Endothelial cell (in vitro differentiated cells): ENCODE measurements at regions not wholly inside any gene's neighbourhood (a gene's known extent, or its start where the extent isn't known, plus 50 kb on each side); places are given as distances from the start of the nearest gene placed in this dataset.

Source experiments
- DNase-seq: peaks from one replicate; pipeline ENCODE4 v3.0.0; 2021; ENCODE audit warnings: low spot score
- H3K27ac Mint-ChIP-seq: one replicate; pipeline ENCODE4 v1.8.0; 2021; ENCODE audit warnings: mixed read lengths, inconsistent platforms; ENCODE audit not compliant: unreplicated experiment
- H3K27me3 Mint-ChIP-seq: one replicate; pipeline ENCODE4 v1.8.0; 2021; ENCODE audit warnings: mild to moderate bottlenecking, moderate library complexity, mixed read lengths, inconsistent platforms; ENCODE audit not compliant: unreplicated experiment
- H3K36me3 Mint-ChIP-seq: one replicate; pipeline ENCODE4 v1.8.0; 2021; ENCODE audit warnings: mild to moderate bottlenecking, low read depth, mixed read lengths, inconsistent platforms; ENCODE audit not compliant: unreplicated experiment
- H3K4me1 Mint-ChIP-seq: one replicate; pipeline ENCODE4 v1.8.0; 2021; ENCODE audit warnings: mild to moderate bottlenecking, mixed read lengths, inconsistent platforms; ENCODE audit not compliant: unreplicated experiment
- H3K4me3 Mint-ChIP-seq: one replicate; pipeline ENCODE4 v1.8.0; 2021; ENCODE audit warnings: mild to moderate bottlenecking, mixed read lengths, inconsistent platforms; ENCODE audit not compliant: unreplicated experiment
- H3K9me3 Mint-ChIP-seq: one replicate; pipeline ENCODE4 v1.8.0; 2021; ENCODE audit warnings: mixed read lengths, inconsistent platforms; ENCODE audit not compliant: unreplicated experiment
- CTCF ChIP-seq: fragments of 200-600 bp; sonication (generic); IDR thresholded peaks from one replicate; pipeline ENCODE4 v1.5.0; 2021; ENCODE audit warnings: antibody characterized with exemption; ENCODE audit not compliant: unreplicated experiment

- peaks cover 8% of the 10 kb centered on the region for H3K27me3 Mint-ChIP-seq
- H3K27ac Mint-ChIP-seq = no peak overlapping the region
- TF ChIP-seq CTCF = no peak
- H3K9me3 Mint-ChIP-seq = no peaks in the 10 kb centered on the region
- no peak overlapping the region for H3K4me3 Mint-ChIP-seq
- H3K36me3 Mint-ChIP-seq = no peaks in the 10 kb centered on the region
- H3K4me1 Mint-ChIP-seq = peaks cover 11% of the 10 kb centered on the region
- DNase-seq = no peak
Measured at GRCh38 chr5:171648279-171649074, 137.1 kb upstream of the SMIM23 start.

GRCh38 chr5:171649075-171649401 is 136.6 kb upstream of the SMIM23 start:
- no peak for DNase-seq
- Mint-ChIP-seq H3K36me3 (no peaks in the 10 kb centered on the region), H3K27ac (no peak overlapping the region), H3K9me3 (no peaks in the 10 kb centered on the region), H3K4me3 (no peak overlapping the region), H3K27me3 (peaks cover 6% of the 10 kb centered on the region), H3K4me1 (peaks cover 5% of the 10 kb centered on the region)
- TF ChIP-seq CTCF = no peak

GRCh38 chr5:171650597-171650996 is 135.0 kb upstream of the SMIM23 start:
- no peak for TF ChIP-seq CTCF
- DNase-seq = no peak
- Mint-ChIP-seq H3K9me3 (no peaks in the 10 kb centered on the region), H3K4me3 (no peak overlapping the region), H3K27ac (no peak overlapping the region), H3K27me3 (peaks cover 4% of the 10 kb centered on the region), H3K36me3 (no peaks in the 10 kb centered on the region), H3K4me1 (no peaks in the 10 kb centered on the region)

GRCh38 chr5:171651102-171651501 is 134.5 kb upstream of the SMIM23 start:
- TF ChIP-seq CTCF = no peak
- Mint-ChIP-seq H3K9me3 (no peaks in the 10 kb centered on the region), H3K27ac (no peak overlapping the region), H3K27me3 (peaks cover 4% of the 10 kb centered on the region), H3K36me3 (no peaks in the 10 kb centered on the region), H3K4me1 (no peaks in the 10 kb centered on the region), H3K4me3 (no peak overlapping the region)
- no peak for DNase-seq

- no peak overlapping the region for H3K27ac Mint-ChIP-seq
- DNase-seq = no peak
- H3K9me3 Mint-ChIP-seq = no peaks in the 10 kb centered on the region
- no peak for TF ChIP-seq CTCF
- H3K36me3 Mint-ChIP-seq = no peaks in the 10 kb centered on the region
- no peaks in the 10 kb centered on the region for H3K27me3 Mint-ChIP-seq
- no peaks in the 10 kb centered on the region for H3K4me1 Mint-ChIP-seq
- H3K4me3 Mint-ChIP-seq = no peak overlapping the region
Measured at GRCh38 chr5:171654881-171655280, 130.7 kb upstream of the SMIM23 start.
